HepG2 (cell line): ENCODE measurements at regions not wholly inside any gene's neighbourhood (a gene's known extent, or its start where the extent isn't known, plus 50 kb on each side); places are given as distances from the start of the nearest gene placed in this dataset.

ENCODE experiments used
- ATM ChIP-seq: fragments of 450-650 bp; IDR thresholded peaks from 2 replicates; pipeline ENCODE4 v1.7.1; 2017; ENCODE audit warnings: mild to moderate bottlenecking, borderline replicate concordance
- CTCF ChIP-seq: sonication (generic); formaldehyde crosslinking; IDR thresholded peaks from 2 replicates; pipeline ENCODE4 v1.5.0; 2020; ENCODE audit warnings: mild to moderate bottlenecking, missing genetic modification reagents, moderate library complexity
- ELF1 ChIP-seq: sonication (generic); formaldehyde crosslinking; IDR thresholded peaks from 2 replicates; pipeline ENCODE4 v1.4.0; 2020; ENCODE audit warnings: missing genetic modification reagents
- FOXA1 ChIP-seq, 2 experiments: fragments of 450-650 bp in 1 of 2; sonication (generic) in 1 of 2; formaldehyde crosslinking in 1 of 2; IDR thresholded peaks; 2 replicates each; pipeline versions ENCODE4 v1.4.0 to v1.6.1; 2016 to 2020; ENCODE audit warnings: missing genetic modification reagents in 1 of 2
- HOXA5 ChIP-seq: sonication (generic); formaldehyde crosslinking; IDR thresholded peaks from 2 replicates; pipeline ENCODE4 v1.4.0; 2020; ENCODE audit warnings: missing genetic modification reagents
- IRF9 ChIP-seq: sonication (generic); formaldehyde crosslinking; IDR thresholded peaks from 2 replicates; pipeline ENCODE4 v1.8.0; 2022; ENCODE audit warnings: missing genetic modification reagents, mild to moderate bottlenecking, borderline replicate concordance
- JUND ChIP-seq: sonication (generic); formaldehyde crosslinking; IDR thresholded peaks from 2 replicates; pipeline ENCODE4 v1.8.0; 2022; ENCODE audit warnings: mild to moderate bottlenecking, missing genetic modification reagents
- MEF2D ChIP-seq: sonication (generic); formaldehyde crosslinking; IDR thresholded peaks from 2 replicates; pipeline ENCODE4 v1.5.1; 2020; ENCODE audit warnings: mild to moderate bottlenecking, missing genetic modification reagents
- NPAS2 ChIP-seq: sonication (generic); formaldehyde crosslinking; IDR thresholded peaks from 2 replicates; pipeline ENCODE4 v1.8.0; 2022; ENCODE audit warnings: mild to moderate bottlenecking, missing genetic modification reagents, borderline replicate concordance
- POLR2A ChIP-seq, 2 experiments: IDR thresholded peaks; 2 replicates each; pipeline ENCODE4 v1.6.1; 2011; ENCODE audit warnings: low read depth in 2 of 2, low read length in 2 of 2, mild to moderate bottlenecking in 1 of 2, moderate library complexity in 1 of 2; ENCODE audit not compliant: insufficient read depth in 1 of 2
- POLR2AphosphoS5 ChIP-seq: IDR thresholded peaks from 2 replicates; pipeline ENCODE4 v1.6.1; 2012; ENCODE audit warnings: low read depth, low read length
- TAF1 ChIP-seq: sonication (generic); formaldehyde crosslinking; IDR thresholded peaks from 2 replicates; pipeline ENCODE4 v1.4.0; 2020; ENCODE audit warnings: missing genetic modification reagents
- ZFYVE20 ChIP-seq: sonication (generic); formaldehyde crosslinking; IDR thresholded peaks from 2 replicates; pipeline ENCODE4 v1.8.0; 2023; ENCODE audit warnings: low read depth, mild to moderate bottlenecking, moderate library complexity, missing genetic modification reagents, borderline replicate concordance
- ZNF687 ChIP-seq: sonication (generic); formaldehyde crosslinking; IDR thresholded peaks from 2 replicates; pipeline ENCODE4 v1.5.1; 2020; ENCODE audit warnings: mild to moderate bottlenecking, missing genetic modification reagents, moderate library complexity

DNA sequence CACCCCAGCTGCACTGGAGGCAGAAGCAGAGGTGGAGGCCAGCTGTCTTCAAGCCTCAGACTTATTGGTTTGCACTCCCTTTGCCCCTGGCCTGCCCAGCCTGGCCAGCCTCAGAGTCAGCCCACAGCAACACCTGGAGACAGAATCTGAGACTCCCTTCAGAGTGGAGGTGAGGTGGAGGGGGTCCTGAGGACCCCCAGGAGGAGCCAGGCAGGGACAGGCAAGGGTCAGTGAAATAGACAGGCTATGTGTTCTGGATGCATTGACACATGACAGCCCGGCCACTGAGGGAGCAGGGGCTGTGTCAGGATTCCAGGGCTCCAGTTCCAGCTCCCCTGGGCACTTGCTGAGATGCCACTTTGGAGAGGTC is 309.7 kb downstream of the MYCN start:
- no peak for TF ChIP-seq FOXA1 (IDR thresholded peaks at IDR 0.05)
- TF ChIP-seq FOXA1 (CRISPR knock-in tag; IDR thresholded peaks at IDR 0.05): no peak
- TF ChIP-seq HOXA5 (CRISPR knock-in tag): no peak
- TF ChIP-seq POLR2AphosphoS5: no peak
- no peak for TF ChIP-seq NPAS2 (CRISPR knock-in tag)
- TF ChIP-seq POLR2A (IDR thresholded peaks at IDR 0.05; ENCODE audit: insufficient read depth in 1 of 2, low read depth in 2 of 2, low read length in 2 of 2): no peak
- TF ChIP-seq MEF2D: no peak
- TF ChIP-seq CTCF (CRISPR knock-in tag): no peak
- TF ChIP-seq ATM: no peak
- no peak for TF ChIP-seq TAF1 (CRISPR knock-in tag)
- no peak for TF ChIP-seq JUND (CRISPR knock-in tag)
- no peak for TF ChIP-seq ELF1 (CRISPR knock-in tag)
- TF ChIP-seq IRF9: no peak
- TF ChIP-seq ZFYVE20 (CRISPR knock-in tag): no peak
- no peak for TF ChIP-seq ZNF687 (CRISPR knock-in tag)
